HG03558 (cell line): ENCODE measurements at regions not wholly inside any gene's neighbourhood (a gene's known extent, or its start where the extent isn't known, plus 50 kb on each side); places are given as distances from the start of the nearest gene placed in this dataset.
"Not testable (repeated sequence)": the region's sequence is repeated elsewhere in the genome, so short reads cannot be mapped to it uniquely, and the experiment has no call there.

Source experiments
- ATAC-seq: cut with Tn5 transposase; IDR thresholded peaks from one replicate; pipeline ENCODE4 v1.9.1; 2021; ENCODE audit warnings: moderate number of reproducible peaks; ENCODE audit not compliant: unreplicated experiment; ENCODE audit errors: extremely low read depth

GRCh38 chr6:21939066-21939465, 345.5 kb downstream of the SOX4 start:
- ATAC-seq, result not testable (repeated sequence)

GRCh38 chr6:21941926-21942325, 348.4 kb downstream of the SOX4 start:
- no peak for ATAC-seq

- no peak for ATAC-seq
These were observed 349.3 kb downstream of the SOX4 start for GRCh38 chr6:21942897-21943296.

GRCh38 chr6:21946298-21946783, 350.5 kb downstream of the PRL start:
- no peak for ATAC-seq

GRCh38 chr6:21947227-21947626, 349.6 kb downstream of the PRL start:
- ATAC-seq, result not testable (repeated sequence)

GRCh38 chr6:21947731-21948386, 349.0 kb downstream of the PRL start:
- ATAC-seq, result no peak

GRCh38 chr6:21949211-21949801, 347.5 kb downstream of the PRL start:
- ATAC-seq, result no peak

GRCh38 chr6:21952367-21952766, 344.5 kb downstream of the PRL start:
- ATAC-seq, result no peak

GRCh38 chr6:21953831-21954801, 342.7 kb downstream of the PRL start:
- no peak for ATAC-seq

- ATAC-seq, result no peak
These were observed 341.7 kb downstream of the PRL start for GRCh38 chr6:21955053-21955595.

GRCh38 chr6:21955951-21956350, 340.9 kb downstream of the PRL start:
- ATAC-seq, result no peak

GRCh38 chr6:21958428-21958827, 338.4 kb downstream of the PRL start:
- no peak for ATAC-seq

GRCh38 chr6:21961226-21961625, 335.6 kb downstream of the PRL start:
- no peak for ATAC-seq

GRCh38 chr6:21965016-21965415, 331.8 kb downstream of the PRL start:
- no peak for ATAC-seq

GRCh38 chr6:21965953-21966539, 330.8 kb downstream of the PRL start:
- ATAC-seq, result no peak

- ATAC-seq, result no peak
These were observed 329.5 kb downstream of the PRL start for GRCh38 chr6:21967056-21967974.

GRCh38 chr6:21968411-21968810, 328.4 kb downstream of the PRL start:
- ATAC-seq, result no peak

- ATAC-seq, result no peak
These were observed 327.6 kb downstream of the PRL start for GRCh38 chr6:21969192-21969591.

GRCh38 chr6:21970569-21971300, 326.1 kb downstream of the PRL start:
- ATAC-seq, result no peak
